H9 (cell line): ENCODE measurements at regions not wholly inside any gene's neighbourhood (a gene's known extent, or its start where the extent isn't known, plus 50 kb on each side); places are given as distances from the start of the nearest gene placed in this dataset.

Source experiments
- DNase-seq: peaks from one replicate; pipeline ENCODE4 v3.0.0-alpha.2; 2017
- H2AFZ ChIP-seq: one replicate; pipeline ENCODE4 v1.6.1; 2013; ENCODE audit warnings: mild to moderate bottlenecking, low read length, control low read depth, moderate library complexity
- H2AK5ac ChIP-seq: 2 replicates; pipeline ENCODE4 v1.6.1; 2013; ENCODE audit warnings: low read length, control low read depth, mixed read lengths; ENCODE audit not compliant: insufficient read length
- H2BK120ac ChIP-seq: one replicate; pipeline ENCODE4 v1.6.1; 2013; ENCODE audit warnings: low read depth, mild to moderate bottlenecking, low read length, control low read depth, inconsistent platforms; ENCODE audit not compliant: poor library complexity, severe bottlenecking
- H2BK12ac ChIP-seq: 2 replicates; pipeline ENCODE4 v1.6.1; 2013; ENCODE audit warnings: low read length, control low read depth, mixed read lengths, low read depth; ENCODE audit not compliant: insufficient read length
- H2BK15ac ChIP-seq: 2 replicates; pipeline ENCODE4 v1.6.1; 2013; ENCODE audit warnings: low read depth, low read length, control low read depth
- H2BK20ac ChIP-seq: one replicate; pipeline ENCODE4 v1.6.1; 2013; ENCODE audit warnings: low read depth, mild to moderate bottlenecking, low read length, control low read depth, inconsistent platforms; ENCODE audit not compliant: poor library complexity, severe bottlenecking
- H2BK5ac ChIP-seq: 2 replicates; pipeline ENCODE4 v1.6.1; 2013; ENCODE audit warnings: low read length, control low read depth, mixed read lengths; ENCODE audit not compliant: insufficient read length
- H3K14ac ChIP-seq: 2 replicates; pipeline ENCODE4 v1.6.1; 2013; ENCODE audit warnings: low read length, control low read depth; ENCODE audit not compliant: insufficient read depth
- H3K18ac ChIP-seq: 2 replicates; pipeline ENCODE4 v1.6.1; 2013; ENCODE audit warnings: low read depth, mild to moderate bottlenecking, mixed read lengths, low read length, control low read depth; ENCODE audit not compliant: insufficient read length
- H3K23ac ChIP-seq: 2 replicates; pipeline ENCODE4 v1.6.1; 2013; ENCODE audit warnings: low read length, control low read depth, mixed read lengths, low read depth; ENCODE audit not compliant: insufficient read length
- H3K23me2 ChIP-seq: 2 replicates; pipeline ENCODE4 v1.6.1; 2013; ENCODE audit warnings: low read depth, mild to moderate bottlenecking, mixed read lengths, low read length, control low read depth; ENCODE audit not compliant: insufficient read length, poor library complexity, severe bottlenecking
- H3K27ac ChIP-seq: 2 replicates; pipeline ENCODE4 v1.5.1; 2013; ENCODE audit warnings: low read length, control low read depth, mixed read lengths, low read depth; ENCODE audit not compliant: insufficient read length
- H3K27me3 ChIP-seq: 2 replicates; pipeline ENCODE4 v1.6.1; 2013; ENCODE audit warnings: low read length, control low read depth, inconsistent platforms; ENCODE audit not compliant: insufficient read depth
- H3K4ac ChIP-seq: 2 replicates; pipeline ENCODE4 v1.6.1; 2013; ENCODE audit warnings: low read depth, mild to moderate bottlenecking, control low read depth, inconsistent platforms, low read length, moderate library complexity
- H3K4me1 ChIP-seq: 2 replicates; pipeline ENCODE4 v1.6.1; 2013; ENCODE audit warnings: low read length, control low read depth, inconsistent platforms; ENCODE audit not compliant: insufficient read depth
- H3K4me2 ChIP-seq: 2 replicates; pipeline ENCODE4 v1.6.1; 2013; ENCODE audit warnings: low read length, control low read depth, mixed read lengths; ENCODE audit not compliant: insufficient read length, insufficient read depth
- H3K56ac ChIP-seq: 2 replicates; pipeline ENCODE4 v1.6.1; 2013; ENCODE audit warnings: low read depth, mild to moderate bottlenecking, mixed read lengths, low read length, control low read depth; ENCODE audit not compliant: insufficient read length
- H3K79me1 ChIP-seq: 2 replicates; pipeline ENCODE4 v1.6.1; 2013; ENCODE audit warnings: low read depth, mild to moderate bottlenecking, moderate library complexity, low read length, control low read depth, inconsistent platforms; ENCODE audit not compliant: insufficient read depth, poor library complexity, severe bottlenecking
- H3K79me2 ChIP-seq: 2 replicates; pipeline ENCODE4 v1.6.1; 2013; ENCODE audit warnings: low read length, control low read depth, inconsistent platforms; ENCODE audit not compliant: insufficient read depth
- H3K9ac ChIP-seq: 2 replicates; pipeline ENCODE4 v1.6.1; 2013; ENCODE audit warnings: low read length, control low read depth, mixed read lengths; ENCODE audit not compliant: insufficient read length; ENCODE audit errors: extremely low read depth
- H3K9me3 ChIP-seq: one replicate; pipeline ENCODE4 v1.6.1; 2013; ENCODE audit warnings: low read depth, low read length, inconsistent platforms; ENCODE audit not compliant: control insufficient read depth
- H3T11ph ChIP-seq: one replicate; pipeline ENCODE4 v1.6.1; 2013; ENCODE audit warnings: mild to moderate bottlenecking, low read length, control low read depth, inconsistent platforms
- H4K20me1 ChIP-seq: one replicate; pipeline ENCODE4 v1.6.1; 2013; ENCODE audit not compliant: control insufficient read depth, insufficient read length, insufficient read depth
- H4K5ac ChIP-seq: 2 replicates; pipeline ENCODE4 v1.6.1; 2013; ENCODE audit warnings: low read depth, mild to moderate bottlenecking, mixed read lengths, low read length, control low read depth; ENCODE audit not compliant: insufficient read length
- H4K8ac ChIP-seq: replicated peaks from 2 replicates; pipeline ENCODE4 v1.6.1; 2013; ENCODE audit warnings: low read length, control low read depth, mixed read lengths, low read depth; ENCODE audit not compliant: insufficient read length
- H4K91ac ChIP-seq: 2 replicates; pipeline ENCODE4 v1.6.1; 2013; ENCODE audit warnings: low read depth, mild to moderate bottlenecking, moderate library complexity, mixed read lengths, low read length, control low read depth; ENCODE audit not compliant: insufficient read length
- H3K27ac Mint-ChIP-seq, 3 experiments: 2 replicates in 2 of 3; 3 replicates in 1 of 3; pipeline ENCODE4 v1.8.0; 2020 to 2021; ENCODE audit warnings: mixed read lengths in 3 of 3, mild to moderate bottlenecking in 1 of 3, moderate library complexity in 1 of 3
- H3K27me3 Mint-ChIP-seq: 2 replicates; pipeline ENCODE4 v1.8.0; 2021; ENCODE audit warnings: low read depth, mild to moderate bottlenecking, moderate library complexity, mixed read lengths
- H3K36me3 Mint-ChIP-seq, 3 experiments: 2 replicates in 2 of 3; 3 replicates in 1 of 3; pipeline ENCODE4 v1.8.0; 2020 to 2021; ENCODE audit warnings: low read depth in 3 of 3, mixed read lengths in 3 of 3; ENCODE audit not compliant: insufficient read depth in 1 of 3
- H3K4me1 Mint-ChIP-seq, 2 experiments: 2 replicates each; pipeline ENCODE4 v1.8.0; 2020; ENCODE audit warnings: mixed read lengths in 2 of 2
- H3K4me3 Mint-ChIP-seq, 2 experiments: 2 replicates in 1 of 2; 3 replicates in 1 of 2; pipeline ENCODE4 v1.8.0; 2020 to 2021; ENCODE audit warnings: mild to moderate bottlenecking in 2 of 2, mixed read lengths in 2 of 2, moderate library complexity in 1 of 2
- H3K9me3 Mint-ChIP-seq, 2 experiments: 2 replicates in 1 of 2; 3 replicates in 1 of 2; pipeline ENCODE4 v1.8.0; 2020; ENCODE audit warnings: mild to moderate bottlenecking in 2 of 2, mixed read lengths in 2 of 2, moderate library complexity in 1 of 2
- CTCF ChIP-seq: fragments of 200-600 bp; sonication (generic); conservative IDR thresholded peaks from 3 replicates; pipeline ENCODE4 v1.8.0; 2021; ENCODE audit warnings: antibody characterized with exemption, mild to moderate bottlenecking
- WGBS: extraction: QIAGEN DNeasy Blood & Tissue Kit; methylation state at CpG from one replicate; pipeline ENCODE4 v1.1.7; 2013; ENCODE audit warnings: missing lambda C conversion rate, low lambda C conversion rate, mixed read lengths; ENCODE audit not compliant: insufficient read length; ENCODE audit errors: extremely low coverage; 5-methylcytosine and 5-hydroxymethylcytosine counted together

- Histone ChIP-seq H3K4me2 (no peak overlapping the region), H4K20me1 (no peaks in the 10 kb centered on the region), H3K23ac (no peak overlapping the region), H3K79me1 (no peaks in the 10 kb centered on the region), H3K9ac (no peak overlapping the region), H2BK20ac (no peak overlapping the region), H4K91ac (no peak overlapping the region), H3K4ac (no peak overlapping the region), H3T11ph (no peak overlapping the region), H2BK5ac (no peak overlapping the region), H3K4me1 (peaks cover 11% of the 10 kb centered on the region; the same call in 1 of the 2 replicates), H3K27me3 (no peaks in the 10 kb centered on the region), H4K5ac (no peak overlapping the region), H3K27ac (no peak overlapping the region), H3K23me2 (no peaks in the 10 kb centered on the region), H4K8ac (no peak overlapping the region), H2AK5ac (no peak overlapping the region), H3K9me3 (no peaks in the 10 kb centered on the region), H3K79me2 (no peaks in the 10 kb centered on the region), H3K14ac (no peak overlapping the region), H2AFZ (no peak overlapping the region), H3K18ac (no peak overlapping the region), H2BK120ac (no peak overlapping the region), H3K56ac (no peak overlapping the region), H2BK12ac (no peak overlapping the region), H2BK15ac (no peak overlapping the region)
- TF ChIP-seq CTCF, result no peak
- no CpG with 5 or more reads among the region's 10 CpGs for WGBS
- peaks cover 23 to 29% of the 10 kb centered on the region in 2 experiments for H3K4me1 Mint-ChIP-seq
- no peak for DNase-seq
- peak overlapping the region in 1 of 3 experiments; percentile 77; a peak in 1 of 7 replicates for H3K27ac Mint-ChIP-seq
- H3K9me3 Mint-ChIP-seq, result no peaks in the 10 kb centered on the region; a peak in 1 of 5 replicates
- H3K27me3 Mint-ChIP-seq, result peaks cover 4% of the 10 kb centered on the region
- no peak overlapping the region for H3K4me3 Mint-ChIP-seq
- no peaks in the 10 kb centered on the region for H3K36me3 Mint-ChIP-seq
These were observed 196.5 kb downstream of the KLF13 start for GRCh38 chr15:31523027-31523654.
